Vagina (tissue), 2 donors: ENCODE measurements at regions not wholly inside any gene's neighbourhood (a gene's known extent, or its start where the extent isn't known, plus 50 kb on each side); places are given as distances from the start of the nearest gene placed in this dataset.

Experiments used
- DNase-seq, 2 donors: peaks; one replicate each; pipeline ENCODE4 v3.0.0-alpha.2; 2017; ENCODE audit errors: extremely low spot score in 2 of 2
- H3K27ac ChIP-seq: fragments of 200-600 bp; sonication (generic); one replicate; pipeline ENCODE4 v1.5.1; 2019
- H3K27me3 ChIP-seq: fragments of 200-600 bp; sonication (generic); one replicate; pipeline ENCODE4 v1.5.1; 2019
- H3K36me3 ChIP-seq, 2 donors: fragments of 200-600 bp; sonication (generic); one replicate each; pipeline ENCODE4 v1.5.1; 2017 to 2019
- H3K4me1 ChIP-seq: fragments of 200-600 bp; sonication (generic); one replicate; pipeline ENCODE4 v1.5.1; 2019
- H3K4me3 ChIP-seq, 2 donors: fragments of 200-600 bp; sonication (generic); 1 replicate in 1 of 2; 2 replicates in 1 of 2; pipeline ENCODE4 v1.5.1; 2016 to 2019
- H3K9me3 ChIP-seq: fragments of 200-600 bp; sonication (generic); one replicate; pipeline ENCODE4 v1.5.1; 2019
- POLR2A ChIP-seq, 2 donors: fragments of 450-650 bp; IDR thresholded peaks; one replicate each; pipeline ENCODE4 v1.6.1; 2017; ENCODE audit warnings: antibody characterized with exemption in 2 of 2, mild to moderate bottlenecking in 2 of 2, moderate library complexity in 2 of 2
- POLR2AphosphoS5 ChIP-seq, 2 donors: sonication (generic); formaldehyde crosslinking; IDR thresholded peaks; one replicate each; pipeline ENCODE4 v1.9.0; 2017; ENCODE audit warnings: antibody characterized with exemption in 2 of 2, mild to moderate bottlenecking in 2 of 2, low read depth in 1 of 2; ENCODE audit not compliant: insufficient read depth in 1 of 2
- intact Hi-C: fragments of 100-400 bp; cut with DNase I; formaldehyde crosslinking; loops from one replicate; pipeline ENCODE4 v1.15.1; 2023
- TF ChIP-seq, protein P1 (sequence below), 3 experiments: fragments of 450-650 bp in 2 of 3; fragments of 200-600 bp in 1 of 3; sonication (generic) in 1 of 3; IDR thresholded peaks; one replicate each; pipeline ENCODE4 v1.5.1; 2017 to 2019; ENCODE audit warnings: antibody characterized with exemption in 3 of 3, mild to moderate bottlenecking in 2 of 3, moderate library complexity in 2 of 3

GRCh38 chr15:94026458-94027304 lies 204.7 kb upstream of the MCTP2 start:
- Histone ChIP-seq H3K4me1 (no peaks in the 10 kb centered on the region), H3K36me3 (no peaks in the 10 kb centered on the region), H3K27ac (no peak overlapping the region), H3K4me3 (no peak overlapping the region), H3K9me3 (no peaks in the 10 kb centered on the region), H3K27me3 (no peaks in the 10 kb centered on the region)
- no peak for DNase-seq
- TF ChIP-seq, protein P1, sequence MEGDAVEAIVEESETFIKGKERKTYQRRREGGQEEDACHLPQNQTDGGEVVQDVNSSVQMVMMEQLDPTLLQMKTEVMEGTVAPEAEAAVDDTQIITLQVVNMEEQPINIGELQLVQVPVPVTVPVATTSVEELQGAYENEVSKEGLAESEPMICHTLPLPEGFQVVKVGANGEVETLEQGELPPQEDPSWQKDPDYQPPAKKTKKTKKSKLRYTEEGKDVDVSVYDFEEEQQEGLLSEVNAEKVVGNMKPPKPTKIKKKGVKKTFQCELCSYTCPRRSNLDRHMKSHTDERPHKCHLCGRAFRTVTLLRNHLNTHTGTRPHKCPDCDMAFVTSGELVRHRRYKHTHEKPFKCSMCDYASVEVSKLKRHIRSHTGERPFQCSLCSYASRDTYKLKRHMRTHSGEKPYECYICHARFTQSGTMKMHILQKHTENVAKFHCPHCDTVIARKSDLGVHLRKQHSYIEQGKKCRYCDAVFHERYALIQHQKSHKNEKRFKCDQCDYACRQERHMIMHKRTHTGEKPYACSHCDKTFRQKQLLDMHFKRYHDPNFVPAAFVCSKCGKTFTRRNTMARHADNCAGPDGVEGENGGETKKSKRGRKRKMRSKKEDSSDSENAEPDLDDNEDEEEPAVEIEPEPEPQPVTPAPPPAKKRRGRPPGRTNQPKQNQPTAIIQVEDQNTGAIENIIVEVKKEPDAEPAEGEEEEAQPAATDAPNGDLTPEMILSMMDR (IDR thresholded peaks at IDR 0.05), result no peak
- TF ChIP-seq POLR2AphosphoS5 (IDR thresholded peaks at IDR 0.05; ENCODE audit: insufficient read depth in 1 of 2, low read depth in 1 of 2), result peak in 1 of 2 donors; percentile 67
- intact Hi-C loops, result no loop called here

- no peaks in the 10 kb centered on the region for H3K4me1 ChIP-seq
- intact Hi-C loops, result no loop called here
These were observed 207.8 kb upstream of the MCTP2 start for GRCh38 chr15:94023531-94023930.

GRCh38 chr15:94021621-94022320 lies 209.6 kb upstream of the MCTP2 start:
- no peak for DNase-seq
- H3K27ac ChIP-seq, result no peak overlapping the region
- H3K4me3 ChIP-seq, result no peak overlapping the region
- intact Hi-C loops, result no loop called here
- H3K27me3 ChIP-seq, result no peaks in the 10 kb centered on the region
- no peaks in the 10 kb centered on the region for H3K4me1 ChIP-seq
- H3K36me3 ChIP-seq, result no peaks in the 10 kb centered on the region
- H3K9me3 ChIP-seq, result no peaks in the 10 kb centered on the region
- TF ChIP-seq POLR2A (IDR thresholded peaks at IDR 0.05), result no peak
- TF ChIP-seq, protein P1 (IDR thresholded peaks at IDR 0.05), result no peak
- TF ChIP-seq POLR2AphosphoS5 (IDR thresholded peaks at IDR 0.05; ENCODE audit: insufficient read depth in 1 of 2, low read depth in 1 of 2), result no peak

More at GRCh38 chr15:94023531-94023930, 207.8 kb upstream of the MCTP2 start:
- no peak for DNase-seq
- H3K36me3 ChIP-seq, result no peaks in the 10 kb centered on the region
- H3K27me3 ChIP-seq, result no peaks in the 10 kb centered on the region
- no peak overlapping the region for H3K4me3 ChIP-seq
- H3K9me3 ChIP-seq, result no peaks in the 10 kb centered on the region
- no peak for TF ChIP-seq POLR2AphosphoS5 (IDR thresholded peaks at IDR 0.05; ENCODE audit: insufficient read depth in 1 of 2, low read depth in 1 of 2)
- no peak for TF ChIP-seq POLR2A (IDR thresholded peaks at IDR 0.05)
- TF ChIP-seq, protein P1 (IDR thresholded peaks at IDR 0.05), result no peak
- H3K27ac ChIP-seq, result no peak overlapping the region

- H3K27me3 ChIP-seq, result no peaks in the 10 kb centered on the region
- no peak overlapping the region for H3K4me3 ChIP-seq
- no peak for TF ChIP-seq POLR2A (IDR thresholded peaks at IDR 0.05)
- no peak for TF ChIP-seq POLR2AphosphoS5 (IDR thresholded peaks at IDR 0.05; ENCODE audit: insufficient read depth in 1 of 2, low read depth in 1 of 2)
- TF ChIP-seq, protein P1 (IDR thresholded peaks at IDR 0.05), result no peak
- no peaks in the 10 kb centered on the region for H3K36me3 ChIP-seq
- H3K9me3 ChIP-seq, result no peaks in the 10 kb centered on the region
- intact Hi-C loops, result no loop called here
- no peak overlapping the region for H3K27ac ChIP-seq
- H3K4me1 ChIP-seq, result peaks cover 5% of the 10 kb centered on the region
- DNase-seq, result no peak
These were observed 212.3 kb upstream of the MCTP2 start for GRCh38 chr15:94019062-94019461.

GRCh38 chr15:94015324-94015723 lies 216.0 kb upstream of the MCTP2 start:
- H3K27ac ChIP-seq, result no peak overlapping the region
- no peaks in the 10 kb centered on the region for H3K27me3 ChIP-seq
- H3K4me3 ChIP-seq, result no peak overlapping the region
- intact Hi-C loops, result no loop called here
- no peaks in the 10 kb centered on the region for H3K9me3 ChIP-seq
- no peak for DNase-seq
- H3K4me1 ChIP-seq, result peaks cover 5% of the 10 kb centered on the region
- H3K36me3 ChIP-seq, result no peaks in the 10 kb centered on the region
- TF ChIP-seq POLR2AphosphoS5 (IDR thresholded peaks at IDR 0.05; ENCODE audit: insufficient read depth in 1 of 2, low read depth in 1 of 2) (no peak), POLR2A (IDR thresholded peaks at IDR 0.05) (no peak)
- TF ChIP-seq, protein P1 (IDR thresholded peaks at IDR 0.05), result no peak
